Heart left ventricle (tissue), 16 donors: ENCODE measurements at regions not wholly inside any gene's neighbourhood (a gene's known extent, or its start where the extent isn't known, plus 50 kb on each side); places are given as distances from the start of the nearest gene placed in this dataset.
"Not testable (repeated sequence)": the region's sequence is repeated elsewhere in the genome, so short reads cannot be mapped to it uniquely, and the experiment has no call there.

Experiments used
- ATAC-seq, 4 donors: fragments of 200-7000 bp; cut with Tn5 transposase; one replicate each; pipeline ENCODE4 v1.9.1; 2020 to 2022; ENCODE audit warnings: moderate library complexity in 4 of 4, mild to moderate bottlenecking in 3 of 4, moderate number of reproducible peaks in 1 of 4
- DNase-seq, 5 donors: peaks; one replicate each; pipeline ENCODE4 v3.0.0-alpha.2; 2020
- H3K27ac ChIP-seq, 12 donors: fragments of 200-600 bp; sonication (generic) in 4 of 12; one replicate each; pipeline versions ENCODE4 v1.5.0 to v1.8.0; 2016 to 2022; ENCODE audit warnings: mild to moderate bottlenecking in 2 of 12
- H3K27me3 ChIP-seq, 9 donors: fragments of 200-600 bp; sonication (generic) in 2 of 9; one replicate each; pipeline versions ENCODE4 v1.5.1 to v1.8.0; 2016 to 2022; ENCODE audit warnings: mild to moderate bottlenecking in 3 of 9
- H3K36me3 ChIP-seq, 9 donors: fragments of 200-600 bp; sonication (generic) in 2 of 9; one replicate each; pipeline versions ENCODE4 v1.5.0 to v1.8.0; 2018 to 2022; ENCODE audit warnings: mild to moderate bottlenecking in 2 of 9
- H3K4me1 ChIP-seq, 12 donors: fragments of 200-600 bp; sonication (generic) in 4 of 12; one replicate each; pipeline versions ENCODE4 v1.5.0 to v1.8.0; 2016 to 2022; ENCODE audit warnings: mild to moderate bottlenecking in 3 of 12
- H3K4me3 ChIP-seq, 12 donors: fragments of 200-600 bp; sonication (generic) in 4 of 12; one replicate each; pipeline versions ENCODE4 v1.5.0 to v1.8.0; 2017 to 2022; ENCODE audit warnings: mild to moderate bottlenecking in 9 of 12, moderate library complexity in 4 of 12
- H3K9me3 ChIP-seq, 12 donors: fragments of 200-600 bp; sonication (generic) in 4 of 12; one replicate each; pipeline versions ENCODE4 v1.5.0 to v1.8.0; 2016 to 2022; ENCODE audit warnings: mild to moderate bottlenecking in 1 of 12
- CTCF ChIP-seq, 12 donors: fragments of 200-600 bp; sonication (generic) in 4 of 12; IDR thresholded peaks; one replicate each; pipeline versions ENCODE4 v1.5.0 to v1.8.0; 2018 to 2022; ENCODE audit warnings: antibody characterized with exemption in 12 of 12, mild to moderate bottlenecking in 5 of 12
- POLR2A ChIP-seq, 2 donors: fragments of 450-650 bp; IDR thresholded peaks; one replicate each; pipeline ENCODE4 v1.6.1; 2017; ENCODE audit warnings: antibody characterized with exemption in 2 of 2, mild to moderate bottlenecking in 2 of 2, moderate library complexity in 2 of 2
- WGBS, 4 donors: extraction: QIAGEN DNeasy Blood & Tissue Kit in 2 of 4; methylation state at CpG; one replicate each; pipeline versions ENCODE4 v1.1.5 to v1.1.7; 2013 to 2018; 5-methylcytosine and 5-hydroxymethylcytosine counted together
- intact Hi-C, 10 donors: fragments of 100-400 bp; cut with DNase I; formaldehyde crosslinking; loops; one replicate each; pipeline versions ENCODE4 v1.11.1 to v1.14.2; 2022
- donor health status: ischemic (EF 13 %, LVEDD 7.1; RV severe dilation, severe dysfunction).
- donor health status: healthy with polysubstance abuse.
- donor health status: DM: no; HTN: yes; CAD: no.
- donor health status: DM: no; HTN: no; CAD: no.
- donor health status: ischemic (EF 25% LVEDD 6.9; RV normal size, moderate dysfunction).
- donor health status: ischemic (EF 25% LVEDD 5.7; RV mildly dilated, moderate dysfunction).
- donor health status: healthy.
- donor health status: DM: yes; HTN: yes; CAD: no.
- donor health status: ischemic (EF 35%, LVEDD 5.7; RV mildly dilated, moderate dysfunction).
- donor health status: nonischemic (EF 11% LVEDD 7.7; RV severe dilation, severe dysfunction).
- donor health status: DM: yes; HTN: yes; CAD: no.
- donor health status: PGD.
- donor health status: ischemic (EF 29% LVEDD 5.4; RV normal size, mild dysfunction).
- donor health status: nonischemic (EF 23%, LVEDD 6.1; RV moderate dilation, normal function).

- Histone ChIP-seq H3K4me3 (no peak overlapping the region), H3K27me3 (no peaks in the 10 kb centered on the region), H3K9me3 (peaks cover 0 to 7% (median 0%) of the 10 kb centered on the region in 12 donors), H3K4me1 (no peaks in the 10 kb centered on the region), H3K36me3 (no peaks in the 10 kb centered on the region), H3K27ac (no peak overlapping the region)
- 95 to 98% (median 97%) methylated on average over 5 of the region's 5 CpGs for WGBS, 4 donors
- ATAC-seq (no peak), DNase-seq (no peak)
- intact Hi-C loops, result no loop called here
- TF ChIP-seq CTCF (IDR thresholded peaks at IDR 0.05) (no peak), POLR2A (IDR thresholded peaks at IDR 0.05) (no peak)
Observed at GRCh38 chr13:44825953-44826352, 163.3 kb downstream of the NUFIP1 start.

GRCh38 chr13:44823555-44823954, 165.7 kb downstream of the NUFIP1 start:
- H3K36me3 ChIP-seq, H3K27me3 ChIP-seq, H3K4me3 ChIP-seq, H3K27ac ChIP-seq, ATAC-seq, intact Hi-C loops, H3K9me3 ChIP-seq, DNase-seq, H3K4me1 ChIP-seq: not testable (repeated sequence)
- WGBS, 4 donors, result 97% methylated on average over 7 of the region's 7 CpGs

- no peaks in the 10 kb centered on the region for H3K36me3 ChIP-seq
- H3K4me3 ChIP-seq, result no peak overlapping the region
- DNase-seq (no peak), ATAC-seq (no peak)
- WGBS, 4 donors, result 92 to 94% (median 93%) methylated on average over 12 of the region's 12 CpGs
- no peaks in the 10 kb centered on the region for H3K4me1 ChIP-seq
- no peaks in the 10 kb centered on the region for H3K27me3 ChIP-seq
- peak overlapping the region in 1 of 12 donors; percentile 47 for H3K27ac ChIP-seq
- no peaks in the 10 kb centered on the region for H3K9me3 ChIP-seq
- intact Hi-C loops, result no loop called here
- TF ChIP-seq POLR2A (IDR thresholded peaks at IDR 0.05) (no peak), CTCF (IDR thresholded peaks at IDR 0.05) (no peak)
Observed at GRCh38 chr13:44822291-44822690, 167.0 kb downstream of the NUFIP1 start.

GRCh38 chr13:44819772-44820171, 169.5 kb downstream of the NUFIP1 start:
- ATAC-seq, result no peak
- Histone ChIP-seq H3K9me3 (no peaks in the 10 kb centered on the region), H3K4me3 (no peak overlapping the region), H3K4me1 (peaks cover 0 to 4% (median 0%) of the 10 kb centered on the region in 12 donors), H3K27ac (no peak overlapping the region), H3K27me3 (no peaks in the 10 kb centered on the region), H3K36me3 (no peaks in the 10 kb centered on the region)
- WGBS, 4 donors, result 88 to 93% (median 91%) methylated on average over 6 of the region's 6 CpGs
- DNase-seq, result no peak
- TF ChIP-seq CTCF (IDR thresholded peaks at IDR 0.05), result no peak
- TF ChIP-seq POLR2A (IDR thresholded peaks at IDR 0.05), result no peak
- intact Hi-C loops, result no loop called here

GRCh38 chr13:44819245-44819644, 170.0 kb downstream of the NUFIP1 start:
- H3K36me3 ChIP-seq, result no peaks in the 10 kb centered on the region
- intact Hi-C loops, result no loop called here
- H3K27me3 ChIP-seq, result no peaks in the 10 kb centered on the region
- DNase-seq, result no peak
- H3K9me3 ChIP-seq, result no peaks in the 10 kb centered on the region
- WGBS, 4 donors, result 80 to 86% (median 84%) methylated on average over 3 of the region's 3 CpGs
- H3K4me3 ChIP-seq, result no peak overlapping the region
- no peak for ATAC-seq
- TF ChIP-seq CTCF (IDR thresholded peaks at IDR 0.05), result no peak
- TF ChIP-seq POLR2A (IDR thresholded peaks at IDR 0.05), result no peak
- no peak overlapping the region for H3K27ac ChIP-seq
- peaks cover 0 to 4% (median 0%) of the 10 kb centered on the region in 12 donors for H3K4me1 ChIP-seq
